IPS DF 19.7 (cell line): ENCODE measurements at regions not wholly inside any gene's neighbourhood (a gene's known extent, or its start where the extent isn't known, plus 50 kb on each side); places are given as distances from the start of the nearest gene placed in this dataset.

Source experiments
- DNase-seq: peaks from one replicate; pipeline ENCODE4 v3.0.0-alpha.2; 2013; ENCODE audit warnings: low read depth, low spot score

DNA sequence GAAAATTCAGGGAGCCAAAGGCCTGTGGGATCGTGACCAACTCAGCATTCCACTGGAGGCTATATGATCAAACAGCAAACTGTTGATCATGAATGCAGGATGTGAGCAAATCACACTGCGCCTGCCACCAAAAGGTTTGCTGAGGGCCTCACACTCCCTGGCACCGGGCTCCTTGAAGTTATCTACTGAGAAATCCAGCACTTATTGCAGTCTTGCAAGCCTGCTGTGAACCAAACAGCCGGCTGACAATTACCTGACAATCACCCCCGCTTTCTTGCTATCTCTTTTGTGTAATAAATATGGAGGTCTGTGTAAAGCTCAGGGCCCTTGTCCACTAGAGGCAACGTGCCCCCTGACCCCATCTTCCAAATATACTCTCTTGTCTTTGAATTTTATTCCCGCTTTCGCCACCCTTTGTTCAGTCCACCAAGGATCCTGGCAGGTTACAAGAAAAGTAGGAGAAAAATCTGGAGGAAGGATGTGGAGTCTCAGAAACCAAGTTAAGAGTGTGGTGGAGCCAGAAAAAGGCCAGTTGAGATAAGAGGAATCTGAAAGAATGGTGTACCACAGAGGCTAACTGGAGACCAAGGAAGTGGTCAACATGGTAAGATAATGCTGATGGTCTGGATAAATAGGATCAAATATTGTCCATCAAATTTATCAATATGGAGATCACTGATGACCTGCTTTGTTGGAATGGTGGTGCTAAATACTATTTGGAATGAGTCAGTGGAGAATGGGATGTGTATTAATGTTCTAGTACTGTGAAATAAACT, 229.2 kb downstream of the ALX1 start:
- DNase-seq, result no peak

DNA sequence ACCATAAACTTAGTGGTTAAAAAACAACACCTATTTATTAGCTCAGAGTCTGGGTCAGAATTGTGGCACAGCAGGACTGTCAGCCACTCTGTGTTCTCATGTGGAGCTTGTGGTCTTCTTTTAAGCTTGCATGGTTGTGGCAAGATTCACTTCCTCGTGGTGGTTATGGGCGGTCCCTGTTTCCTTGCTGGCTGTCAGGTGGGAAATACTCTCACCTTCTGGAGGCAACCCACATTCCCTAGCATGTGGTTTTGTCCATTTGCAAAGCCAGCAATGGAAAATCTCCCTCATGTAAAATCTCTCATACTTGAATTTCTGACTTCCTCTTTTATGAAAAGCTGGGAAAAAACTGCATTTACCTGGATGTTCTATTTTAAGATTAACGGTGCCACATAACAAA, 229.8 kb downstream of the ALX1 start:
- no peak for DNase-seq

DNA sequence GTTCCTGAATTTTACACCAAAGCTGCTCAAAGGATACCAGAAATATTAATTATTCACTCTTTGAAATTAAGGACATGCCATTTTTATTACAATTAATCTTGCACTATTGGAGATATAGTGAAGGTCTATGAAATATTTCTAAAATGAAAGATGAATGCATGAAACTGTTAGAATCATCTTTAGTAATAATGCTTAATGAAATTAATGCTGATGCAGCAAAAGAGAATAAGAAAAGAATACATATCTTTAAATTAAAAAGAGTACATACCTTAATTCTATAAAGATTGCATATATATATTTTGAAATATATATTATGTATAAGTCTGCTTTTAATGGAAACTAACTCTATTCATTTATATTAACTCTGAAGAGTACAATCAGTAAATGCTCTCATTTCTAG, 236.0 kb downstream of the ALX1 start:
- no peak for DNase-seq

DNA sequence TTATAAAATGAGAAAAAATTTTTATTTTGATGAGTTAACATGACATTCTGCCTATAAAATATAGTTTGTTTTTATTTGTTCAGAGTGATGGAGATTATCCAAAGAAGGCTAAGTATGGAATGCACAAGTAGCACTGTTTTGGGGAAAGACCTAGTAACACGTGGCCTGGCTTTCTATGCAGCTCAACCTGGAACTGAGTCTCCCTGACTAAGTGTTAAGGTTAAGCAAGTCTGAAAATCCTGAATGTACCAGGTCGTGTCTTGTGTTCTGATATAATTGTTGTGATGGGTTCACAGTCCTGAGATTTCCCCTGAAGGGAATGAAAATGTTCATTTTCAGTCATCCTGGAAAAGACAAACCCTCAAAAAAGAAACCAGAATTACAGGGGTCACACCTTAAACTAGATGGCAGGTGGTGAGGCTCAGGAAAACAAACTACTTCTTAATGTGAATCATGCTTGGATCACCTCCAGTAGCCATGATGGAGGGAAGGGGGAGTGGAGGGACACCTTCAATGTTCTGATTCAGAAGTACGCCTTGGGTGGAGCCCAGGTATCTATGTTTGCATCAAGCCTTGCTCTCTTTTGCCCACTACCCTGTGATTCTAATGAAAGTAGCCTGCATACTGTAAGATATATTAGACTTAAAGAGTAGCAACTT, 236.8 kb downstream of the ALX1 start:
- DNase-seq, result no peak

DNA sequence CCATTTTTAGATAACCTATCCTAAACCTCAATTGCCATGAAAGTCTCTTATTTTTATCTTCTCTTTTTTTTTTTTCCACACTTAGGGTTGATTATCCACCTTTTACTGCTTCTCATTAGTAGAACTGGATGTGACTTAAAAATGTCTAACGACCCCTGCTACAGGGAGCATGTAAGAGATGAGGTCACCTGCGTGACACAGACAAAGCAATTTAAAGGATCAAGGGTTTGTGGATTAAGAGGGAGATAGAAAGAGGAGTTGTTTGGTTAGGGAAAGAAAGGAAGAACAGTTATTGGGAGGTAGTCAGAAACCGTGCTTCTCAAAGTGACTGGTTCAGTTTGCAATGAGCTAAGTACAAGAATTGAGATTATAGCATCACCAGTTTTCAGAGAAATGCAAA, 239.1 kb downstream of the ALX1 start:
- DNase-seq, result no peak

DNA sequence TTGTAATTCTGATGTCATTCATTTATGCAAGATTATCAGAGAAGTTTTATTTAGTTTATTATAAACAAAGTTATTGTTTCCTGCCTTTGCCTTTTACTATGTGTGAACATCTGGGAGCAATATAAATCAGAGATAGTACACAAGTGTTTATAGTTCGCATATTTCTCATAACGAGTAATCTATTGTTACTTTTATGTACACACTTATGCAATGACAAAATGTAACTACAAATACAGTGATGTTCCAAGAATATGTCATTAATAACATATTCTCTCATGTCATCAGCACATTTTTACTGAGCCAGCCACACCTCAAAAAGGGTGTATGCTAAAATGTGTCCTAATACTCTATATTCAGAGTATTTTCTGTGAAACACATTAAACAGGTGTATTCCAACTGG, 243.2 kb downstream of the ALX1 start:
- no peak for DNase-seq

DNA sequence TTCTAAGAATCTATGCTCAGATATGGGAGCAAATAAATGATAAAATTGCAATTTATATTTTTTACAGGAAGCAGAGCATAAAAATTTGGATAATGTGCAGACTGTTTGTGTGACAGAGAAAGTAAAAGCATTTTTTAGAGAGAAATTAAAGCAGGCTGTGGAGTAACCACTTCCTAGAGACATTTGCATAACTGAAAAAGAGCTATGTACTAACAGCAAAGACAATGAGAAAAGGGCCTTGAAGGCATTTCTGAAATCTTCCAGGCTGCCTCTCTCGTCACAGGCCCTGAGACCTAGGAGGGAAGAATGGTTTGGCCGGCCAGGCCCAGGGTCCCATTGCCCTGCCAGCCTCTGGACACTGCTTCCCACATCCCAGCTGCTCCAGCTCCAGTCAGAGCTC, 247.2 kb downstream of the ALX1 start:
- no peak for DNase-seq

DNA sequence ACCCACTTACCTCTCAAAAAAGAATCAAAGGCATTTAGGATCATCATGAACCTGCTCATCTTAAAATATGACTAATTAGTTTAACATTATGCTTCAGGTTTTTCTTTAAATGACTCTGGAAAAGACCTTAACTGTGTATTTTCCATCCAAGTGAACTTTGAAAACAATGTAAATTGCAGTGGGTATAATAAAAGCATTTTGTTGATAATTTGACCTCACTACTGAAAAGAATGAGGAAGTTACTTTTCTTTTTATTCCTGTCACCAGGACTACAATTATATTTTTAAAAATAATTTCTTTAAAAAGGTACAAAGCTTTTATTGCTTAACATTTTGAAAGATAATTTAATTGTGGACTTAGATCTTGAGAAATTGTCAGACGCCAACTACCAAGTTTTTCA, 249.9 kb downstream of the ALX1 start:
- no peak for DNase-seq

DNA sequence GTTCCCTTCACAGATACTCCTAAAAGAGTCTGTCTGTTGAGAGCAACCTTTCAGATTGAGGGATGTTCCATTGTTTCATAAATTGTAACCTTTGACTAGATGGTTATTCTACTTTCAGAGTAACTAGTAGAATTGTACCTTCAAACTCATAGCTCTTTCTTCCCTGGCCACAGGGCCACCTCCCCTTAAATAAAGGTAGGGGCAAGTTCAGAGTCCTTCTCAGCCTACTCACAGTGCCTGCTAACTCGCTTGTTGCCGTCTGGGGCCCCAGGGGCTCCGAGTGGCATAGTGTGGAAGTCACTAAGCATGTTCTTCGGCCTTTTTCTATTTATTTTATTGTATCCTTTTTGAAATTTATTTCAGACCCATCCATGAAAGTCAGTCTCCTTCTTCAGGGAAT, 250.4 kb downstream of the ALX1 start:
- no peak for DNase-seq

DNA sequence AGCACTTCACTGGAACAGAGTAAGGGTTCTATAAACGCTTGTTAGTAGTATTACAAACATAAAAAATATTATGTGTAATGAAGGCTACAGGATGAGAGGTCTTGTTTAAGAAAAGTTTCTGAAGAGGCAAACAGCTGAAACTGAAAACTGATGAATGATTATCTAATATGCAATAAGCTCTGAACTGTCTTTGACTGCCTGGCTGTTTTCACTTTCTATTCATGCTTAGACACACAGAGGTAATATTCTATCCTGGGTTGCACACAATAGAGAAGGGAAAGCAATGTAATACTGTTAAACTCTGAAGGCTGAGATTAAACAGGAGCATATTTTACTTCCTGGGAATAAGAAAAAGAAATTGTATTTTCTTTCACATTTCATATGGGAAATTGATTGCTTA, 251.3 kb downstream of the ALX1 start:
- DNase-seq, result no peak

DNA sequence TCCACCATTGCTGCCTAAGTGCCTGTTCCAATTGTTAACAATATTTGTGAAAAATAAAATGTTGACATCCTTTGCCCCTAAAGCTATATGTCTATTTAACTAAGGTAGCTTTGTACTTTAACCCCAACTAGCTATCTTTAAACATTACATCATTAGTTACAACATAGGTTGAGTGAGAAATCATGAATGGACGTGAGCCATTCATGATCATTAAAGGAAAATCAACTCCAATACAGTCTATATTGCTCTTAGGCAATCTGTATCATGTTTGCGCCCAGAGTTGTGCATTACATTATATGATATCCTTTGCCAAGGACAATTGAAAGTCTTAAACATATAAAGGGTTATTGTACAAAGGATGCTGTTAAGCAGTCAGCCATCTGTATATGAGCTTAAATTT, 269.6 kb downstream of the ALX1 start:
- no peak for DNase-seq

DNA sequence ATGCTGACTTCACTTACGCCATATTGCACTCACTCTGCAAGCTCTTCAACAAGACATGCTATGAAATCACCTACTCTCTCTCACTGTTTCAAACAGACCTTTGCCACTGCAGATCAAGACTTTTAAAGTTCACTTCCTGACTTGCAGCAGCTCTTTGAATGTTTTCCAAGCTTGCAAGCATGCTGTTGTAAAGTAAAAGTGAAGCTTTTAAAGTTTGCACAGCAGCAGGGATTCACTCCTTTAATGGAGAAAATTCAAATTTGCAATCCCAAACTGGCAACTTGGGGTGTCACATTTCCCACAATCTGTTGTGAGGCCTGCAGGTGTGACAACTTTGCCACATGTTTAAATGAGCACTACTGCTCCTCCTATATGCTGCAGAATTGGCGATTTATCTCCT, 270.9 kb downstream of the ALX1 start:
- DNase-seq, result no peak

DNA sequence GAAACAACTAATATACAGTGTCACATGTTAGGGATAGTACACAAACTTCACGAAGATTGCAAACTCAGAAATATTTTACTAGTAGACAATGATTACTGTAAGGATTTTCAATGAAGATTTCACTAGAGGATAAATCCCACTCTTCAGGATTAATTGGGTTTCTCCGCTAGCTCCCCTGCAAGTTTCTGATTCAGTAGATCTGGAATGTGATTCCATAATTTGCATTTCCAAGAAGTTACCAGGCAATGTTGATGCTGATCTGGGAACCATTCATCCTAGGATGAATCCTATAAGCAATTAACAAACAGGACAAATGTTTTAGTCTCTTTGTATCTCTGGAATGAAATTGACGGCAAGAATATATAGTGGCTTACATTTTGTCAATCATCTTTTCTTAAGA, 272.4 kb downstream of the ALX1 start:
- no peak for DNase-seq

DNA sequence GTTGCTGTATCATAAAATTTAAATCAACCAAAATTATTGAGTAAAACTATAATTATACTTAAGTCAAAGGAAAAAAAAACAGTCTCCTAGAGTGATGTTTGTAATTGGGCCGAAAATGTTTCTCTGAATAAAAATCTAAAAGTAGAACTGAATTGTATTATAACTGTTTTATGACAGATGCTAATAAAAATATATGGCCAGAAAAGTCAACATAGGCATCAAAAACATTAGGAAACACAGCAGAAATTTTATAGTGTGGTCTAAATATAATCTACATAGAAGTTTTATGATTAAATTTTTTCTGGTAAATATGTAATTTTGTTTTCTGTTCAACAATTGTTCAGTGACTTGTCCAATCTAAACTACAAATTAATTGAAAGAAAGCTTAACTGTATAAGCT, 277.8 kb downstream of the ALX1 start:
- no peak for DNase-seq

DNA sequence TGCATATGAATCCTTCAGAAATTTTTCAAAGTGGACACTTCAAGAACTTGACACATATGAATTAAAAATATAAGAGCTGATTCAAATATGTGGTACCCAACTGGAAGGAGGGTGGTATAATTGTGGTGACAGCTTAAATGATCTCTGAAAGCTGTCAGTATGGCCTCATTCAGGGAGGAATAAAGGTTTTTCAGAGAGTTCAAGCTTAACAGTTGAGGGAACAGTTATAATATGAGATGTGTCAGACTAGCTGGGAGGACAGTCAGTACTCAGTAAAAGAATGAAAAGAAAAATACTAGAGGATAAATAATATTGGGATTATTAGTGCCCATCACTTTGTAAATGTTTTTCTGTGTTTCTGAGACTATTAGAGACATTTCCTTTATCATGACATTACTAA, 277.5 kb downstream of the RASSF9 start:
- no peak for DNase-seq

DNA sequence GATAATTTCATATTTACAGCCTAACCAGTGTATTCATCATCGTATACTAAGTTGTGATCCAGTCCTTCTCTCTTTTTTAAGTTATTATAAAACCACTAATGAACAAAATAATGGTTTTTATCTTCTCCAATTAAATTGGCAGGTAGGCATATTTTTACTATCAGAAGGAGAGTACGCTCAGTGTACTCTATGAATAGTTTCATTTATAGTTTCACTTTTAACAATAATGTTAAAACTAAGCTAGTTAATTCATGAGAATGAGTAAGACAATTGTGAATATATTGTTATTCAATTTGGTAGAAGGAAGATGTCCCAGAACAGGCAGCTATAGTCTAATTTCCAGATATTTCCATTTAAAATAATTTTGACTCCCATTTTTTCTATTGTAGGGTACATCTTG, 277.1 kb downstream of the RASSF9 start:
- no peak for DNase-seq

DNA sequence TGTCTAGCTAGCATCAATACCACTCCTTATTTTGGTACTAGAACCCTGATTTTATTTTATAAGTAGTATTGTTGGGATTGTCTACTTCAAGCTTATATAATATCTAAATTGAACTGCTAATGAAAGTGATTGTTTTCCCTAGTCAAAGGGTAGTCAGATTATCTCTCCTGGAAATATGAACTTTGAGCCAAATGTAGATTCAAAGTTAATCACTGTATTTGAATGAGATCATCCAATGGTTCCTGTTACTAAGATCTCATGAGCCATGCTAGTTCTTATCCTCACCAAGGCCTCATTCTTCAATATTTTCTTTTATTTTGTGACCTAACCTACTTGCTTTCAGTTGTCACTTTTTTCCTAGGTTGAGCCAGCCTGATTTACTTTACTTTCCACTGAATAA, 276.7 kb downstream of the RASSF9 start:
- no peak for DNase-seq

DNA sequence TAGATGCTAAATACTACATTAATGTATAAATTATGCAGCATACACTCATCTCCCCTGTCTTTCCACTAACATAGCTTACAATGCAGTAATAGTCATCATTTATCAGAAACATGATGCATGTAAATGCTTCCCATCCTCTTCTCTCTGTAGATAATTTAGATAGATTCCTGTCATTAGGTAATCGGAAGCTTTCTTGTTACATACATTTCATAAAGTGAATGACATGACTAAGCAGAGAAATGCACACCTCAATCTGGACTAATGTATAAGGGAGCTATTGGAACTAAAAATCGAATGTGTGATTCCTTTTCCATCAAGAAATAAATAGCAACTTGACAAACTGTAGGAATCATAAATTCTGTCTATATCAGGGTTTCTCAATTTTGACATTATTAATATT, 273.4 kb downstream of the RASSF9 start:
- no peak for DNase-seq

DNA sequence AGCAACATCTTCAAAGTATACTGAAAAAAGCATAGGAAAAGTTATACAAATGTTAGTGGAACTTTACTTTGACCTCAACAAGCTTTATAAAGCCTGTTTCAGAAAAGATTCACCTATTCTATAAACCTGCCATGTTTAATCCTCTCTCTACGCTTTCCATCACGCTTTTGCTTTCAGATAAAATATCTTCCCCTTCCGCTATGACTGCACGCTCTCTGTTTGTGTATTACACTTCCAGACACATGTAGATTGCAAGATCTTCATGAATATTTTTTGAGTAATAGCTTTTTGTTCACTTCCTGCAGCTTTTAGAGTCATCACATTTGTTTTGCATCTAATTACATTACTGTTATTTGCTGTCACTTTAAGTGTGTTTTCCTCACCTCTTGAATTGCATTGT, 271.4 kb downstream of the RASSF9 start:
- DNase-seq, result no peak

DNA sequence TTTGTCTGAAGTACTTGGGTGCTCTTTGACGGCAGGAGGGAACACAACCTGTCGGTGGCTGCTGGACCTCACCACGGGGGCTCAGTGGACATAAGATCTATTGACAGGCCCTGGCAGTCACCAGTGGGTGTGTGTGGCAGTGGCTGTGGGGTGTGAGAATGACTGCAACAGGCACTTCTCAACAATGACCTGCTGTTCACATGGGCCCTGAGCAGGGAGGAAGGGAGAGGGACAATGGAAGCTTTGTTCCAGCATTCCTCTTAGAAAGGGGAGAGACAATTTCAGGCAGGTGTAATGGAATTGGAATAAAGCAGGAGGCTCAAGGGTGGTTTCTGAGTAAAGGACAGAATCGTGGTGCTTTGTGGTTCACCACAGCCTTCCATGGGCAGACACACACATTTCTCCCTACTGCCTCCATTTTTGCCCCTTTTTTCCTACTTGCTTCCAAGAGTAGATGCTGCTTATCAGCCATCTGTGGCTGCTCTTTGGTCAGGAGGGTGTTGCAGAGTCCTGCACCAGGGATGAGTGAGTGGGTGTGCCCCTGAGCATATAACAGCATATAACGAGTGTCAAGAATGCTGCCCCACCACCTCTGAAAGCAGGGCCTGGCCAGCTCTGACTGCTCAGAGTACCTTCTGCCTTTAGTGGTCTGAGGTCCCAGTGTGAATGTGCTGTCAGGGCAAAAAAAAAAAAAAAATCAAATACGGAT, 267.7 kb downstream of the RASSF9 start:
- no peak for DNase-seq

DNA sequence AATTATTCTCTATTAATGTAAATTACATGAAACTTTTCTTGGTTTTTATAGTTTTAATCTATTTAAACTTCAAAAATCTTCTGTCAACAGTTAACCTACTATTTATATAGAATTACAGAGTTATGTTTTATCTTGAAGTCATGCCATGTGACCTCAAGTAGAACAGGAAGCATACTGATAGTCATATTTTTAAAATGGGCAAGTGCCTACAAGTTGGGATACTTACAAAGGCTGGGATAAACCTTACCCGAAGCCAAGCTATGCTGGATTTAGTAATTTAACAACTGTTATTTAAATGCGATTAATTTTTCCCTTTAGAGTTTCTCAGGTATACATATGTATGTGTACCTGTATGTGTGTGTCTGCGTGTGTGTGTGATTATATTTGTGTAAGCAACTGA, 266.9 kb downstream of the RASSF9 start:
- DNase-seq, result no peak

DNA sequence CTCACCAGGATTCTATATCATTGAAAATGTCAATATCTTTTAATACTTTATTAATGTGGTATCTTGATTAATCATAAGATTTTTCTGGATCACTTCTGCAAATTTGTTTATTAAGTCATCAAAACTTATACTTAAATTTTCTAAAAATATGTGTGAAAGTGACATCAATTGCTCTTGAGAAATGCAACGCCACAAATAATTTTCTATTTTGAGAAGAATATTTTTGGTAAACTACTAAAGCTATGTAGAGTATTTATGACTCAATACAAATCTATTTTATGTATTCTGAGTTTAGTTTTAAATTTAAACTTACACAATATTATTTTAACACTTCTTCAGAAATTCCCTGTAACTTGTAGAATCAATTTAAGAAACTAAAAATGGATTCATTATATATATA, 263.3 kb downstream of the RASSF9 start:
- DNase-seq, result no peak

DNA sequence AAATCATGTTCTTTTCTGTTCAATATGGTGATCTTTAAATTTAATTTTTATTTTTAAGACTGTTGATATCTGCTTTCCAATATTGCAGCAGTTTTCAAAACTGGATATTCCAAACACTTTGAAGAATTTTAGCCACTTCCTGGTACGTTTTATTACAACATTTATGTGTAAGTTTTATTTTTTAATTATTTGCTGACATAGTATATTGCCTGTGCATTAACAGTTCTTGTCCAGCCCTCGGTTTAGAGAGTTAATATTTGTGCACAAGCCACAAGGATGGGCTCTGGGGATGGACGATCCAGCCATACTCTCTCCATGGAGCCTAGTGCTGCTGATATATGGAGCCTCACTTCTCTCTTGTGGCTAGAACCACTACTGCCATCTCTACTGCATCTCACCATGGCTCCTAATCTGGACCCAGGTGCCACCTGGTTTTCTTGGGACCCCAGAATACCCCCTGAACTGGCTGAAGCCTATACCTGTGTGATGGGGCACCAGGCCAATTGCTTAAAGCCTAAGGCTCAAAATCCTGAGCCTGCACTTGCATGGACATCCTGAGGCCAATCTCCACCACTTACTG, 262.5 kb downstream of the RASSF9 start:
- DNase-seq, result no peak
